HUES6 (cell line): ENCODE measurements at regions not wholly inside any gene's neighbourhood (a gene's known extent, or its start where the extent isn't known, plus 50 kb on each side); places are given as distances from the start of the nearest gene placed in this dataset.

Experiments used
- H3K27ac ChIP-seq: 2 replicates; pipeline ENCODE4 v1.7.0; 2013; ENCODE audit warnings: low read depth, mild to moderate bottlenecking, low read length, inconsistent platforms
- H3K27me3 ChIP-seq: 2 replicates; pipeline ENCODE4 v1.6.1; 2013; ENCODE audit warnings: low read length; ENCODE audit not compliant: control insufficient read depth, insufficient read depth
- H3K36me3 ChIP-seq: 2 replicates; pipeline ENCODE4 v1.6.1; 2013; ENCODE audit warnings: low read length; ENCODE audit not compliant: control insufficient read depth, insufficient read depth
- H3K4me1 ChIP-seq: 2 replicates; pipeline ENCODE4 v1.6.1; 2013; ENCODE audit warnings: low read length; ENCODE audit not compliant: control insufficient read depth, insufficient read depth
- H3K4me3 ChIP-seq: 2 replicates; pipeline ENCODE4 v1.5.1; 2013; ENCODE audit warnings: low read depth, low read length
- H3K9ac ChIP-seq: one replicate; pipeline ENCODE4 v1.6.1; 2013; ENCODE audit warnings: mild to moderate bottlenecking, low read length
- H3K9me3 ChIP-seq: 2 replicates; pipeline ENCODE4 v1.6.1; 2013; ENCODE audit warnings: low read depth, low read length; ENCODE audit not compliant: control insufficient read depth, insufficient read depth

- no peaks in the 10 kb centered on the region for H3K36me3 ChIP-seq
- H3K27me3 ChIP-seq = peaks cover 21% of the 10 kb centered on the region; the same call in 1 of the 2 replicates
- H3K27ac ChIP-seq = no peak overlapping the region
- H3K4me1 ChIP-seq = no peaks in the 10 kb centered on the region
- H3K9ac ChIP-seq = no peak overlapping the region
- no peaks in the 10 kb centered on the region for H3K9me3 ChIP-seq
- H3K4me3 ChIP-seq = no peak overlapping the region
Observed at GRCh38 chr17:79339321-79339720, 264.7 kb downstream of the ENGASE start.

- no peaks in the 10 kb centered on the region for H3K4me1 ChIP-seq
- no peak overlapping the region for H3K27ac ChIP-seq
- H3K4me3 ChIP-seq = no peak overlapping the region
- peaks cover 17% of the 10 kb centered on the region; the same call in 1 of the 2 replicates for H3K27me3 ChIP-seq
- H3K36me3 ChIP-seq = no peaks in the 10 kb centered on the region
- H3K9me3 ChIP-seq = no peaks in the 10 kb centered on the region
- no peak overlapping the region for H3K9ac ChIP-seq
Observed at GRCh38 chr17:79338604-79339003, 264.0 kb downstream of the ENGASE start.

GRCh38 chr17:79338152-79338551 is 263.5 kb downstream of the ENGASE start:
- Histone ChIP-seq H3K4me3 (no peak overlapping the region), H3K9me3 (no peaks in the 10 kb centered on the region), H3K27me3 (peaks cover 15% of the 10 kb centered on the region; the same call in 1 of the 2 replicates), H3K4me1 (no peaks in the 10 kb centered on the region), H3K9ac (no peak overlapping the region), H3K36me3 (no peaks in the 10 kb centered on the region), H3K27ac (no peak overlapping the region)

- Histone ChIP-seq H3K4me1 (peaks cover under 1% of the 10 kb centered on the region; the same call in 1 of the 2 replicates), H3K9me3 (no peaks in the 10 kb centered on the region), H3K27me3 (peaks cover 15% of the 10 kb centered on the region; the same call in 1 of the 2 replicates), H3K36me3 (no peaks in the 10 kb centered on the region), H3K27ac (no peak overlapping the region), H3K9ac (no peak overlapping the region), H3K4me3 (no peak overlapping the region)
Observed at GRCh38 chr17:79337053-79337452, 262.4 kb downstream of the ENGASE start.

- H3K4me3 ChIP-seq = no peak overlapping the region
- H3K27ac ChIP-seq = no peak overlapping the region
- no peaks in the 10 kb centered on the region for H3K36me3 ChIP-seq
- peaks cover 6% of the 10 kb centered on the region for H3K4me1 ChIP-seq
- H3K9ac ChIP-seq = no peak overlapping the region
- H3K9me3 ChIP-seq = no peaks in the 10 kb centered on the region
- H3K27me3 ChIP-seq = peaks cover 24% of the 10 kb centered on the region; the same call in 1 of the 2 replicates
Observed at GRCh38 chr17:79335456-79335855, 260.8 kb downstream of the ENGASE start.

- H3K4me3 ChIP-seq = no peak overlapping the region
- H3K27ac ChIP-seq = no peak overlapping the region
- peaks cover 6% of the 10 kb centered on the region for H3K4me1 ChIP-seq
- H3K27me3 ChIP-seq = peaks cover 42% of the 10 kb centered on the region; the same call in 1 of the 2 replicates
- H3K36me3 ChIP-seq = no peaks in the 10 kb centered on the region
- no peak overlapping the region for H3K9ac ChIP-seq
- no peaks in the 10 kb centered on the region for H3K9me3 ChIP-seq
Observed at GRCh38 chr17:79332011-79332554, 257.5 kb downstream of the ENGASE start.

GRCh38 chr17:79331492-79331891 is 256.9 kb downstream of the ENGASE start:
- H3K9me3 ChIP-seq = no peaks in the 10 kb centered on the region
- H3K4me3 ChIP-seq = no peak overlapping the region
- H3K4me1 ChIP-seq = peaks cover 6% of the 10 kb centered on the region
- peaks cover 48% of the 10 kb centered on the region; the same call in 1 of the 2 replicates for H3K27me3 ChIP-seq
- no peaks in the 10 kb centered on the region for H3K36me3 ChIP-seq
- no peak overlapping the region for H3K9ac ChIP-seq
- H3K27ac ChIP-seq = no peak overlapping the region

- peaks cover 50% of the 10 kb centered on the region; the same call in 1 of the 2 replicates for H3K27me3 ChIP-seq
- no peak overlapping the region for H3K27ac ChIP-seq
- H3K4me1 ChIP-seq = peaks cover 6% of the 10 kb centered on the region
- no peak overlapping the region for H3K4me3 ChIP-seq
- no peak overlapping the region for H3K9ac ChIP-seq
- no peaks in the 10 kb centered on the region for H3K36me3 ChIP-seq
- H3K9me3 ChIP-seq = no peaks in the 10 kb centered on the region
Observed at GRCh38 chr17:79330696-79331095, 256.1 kb downstream of the ENGASE start.

GRCh38 chr17:79330229-79330628 is 255.6 kb downstream of the ENGASE start:
- no peaks in the 10 kb centered on the region for H3K36me3 ChIP-seq
- no peak overlapping the region for H3K4me3 ChIP-seq
- no peaks in the 10 kb centered on the region for H3K9me3 ChIP-seq
- peaks cover 6% of the 10 kb centered on the region for H3K4me1 ChIP-seq
- H3K27me3 ChIP-seq = peaks cover 55% of the 10 kb centered on the region; the same call in 1 of the 2 replicates
- H3K27ac ChIP-seq = no peak overlapping the region
- no peak overlapping the region for H3K9ac ChIP-seq

- Histone ChIP-seq H3K27me3 (peaks cover 76% of the 10 kb centered on the region; the same call in 1 of the 2 replicates), H3K9me3 (no peaks in the 10 kb centered on the region), H3K9ac (no peak overlapping the region), H3K27ac (no peak overlapping the region), H3K36me3 (no peaks in the 10 kb centered on the region), H3K4me3 (no peak overlapping the region), H3K4me1 (peaks cover 3% of the 10 kb centered on the region)
Observed at GRCh38 chr17:79326814-79327213, 252.2 kb downstream of the ENGASE start.

- Histone ChIP-seq H3K4me1 (no peaks in the 10 kb centered on the region), H3K9ac (no peak overlapping the region), H3K36me3 (no peaks in the 10 kb centered on the region), H3K4me3 (no peak overlapping the region), H3K9me3 (no peaks in the 10 kb centered on the region), H3K27me3 (peaks cover 74% of the 10 kb centered on the region; the same call in 1 of the 2 replicates), H3K27ac (no peak overlapping the region)
Observed at GRCh38 chr17:79325709-79326430, 251.2 kb downstream of the ENGASE start.
